OCI-LY1 (cell line): ENCODE measurements at regions not wholly inside any gene's neighbourhood (a gene's known extent, or its start where the extent isn't known, plus 50 kb on each side); places are given as distances from the start of the nearest gene placed in this dataset.
A peak's percentile ranks its signal among the peaks of the same experiment; 100 is the strongest.

Experiments
- H2AFZ ChIP-seq: fragments of 200-600 bp; sonication (generic), shearing (Covaris generic); 2 replicates; pipeline ENCODE4 v1.6.0; 2014; ENCODE audit warnings: antibody characterized with exemption, mild to moderate bottlenecking, low read length
- H3F3A ChIP-seq: fragments of 200-600 bp; sonication (generic), shearing (Covaris generic); 2 replicates; pipeline ENCODE4 v1.6.0; 2014; ENCODE audit warnings: mild to moderate bottlenecking, antibody characterized with exemption, low read length, moderate library complexity; ENCODE audit not compliant: insufficient read depth
- H3K27ac ChIP-seq: fragments of 200-600 bp; sonication (generic); 2 replicates; pipeline ENCODE4 v1.5.1; 2014; ENCODE audit warnings: low read length, mixed run types, mild to moderate bottlenecking, low read depth; ENCODE audit not compliant: poor library complexity, severe bottlenecking
- H3K27me3 ChIP-seq: fragments of 200-600 bp; sonication (generic); 2 replicates; pipeline ENCODE4 v1.6.0; 2014; ENCODE audit warnings: antibody characterized with exemption, mild to moderate bottlenecking, low read length, moderate library complexity; ENCODE audit not compliant: insufficient read depth
- H3K36me3 ChIP-seq: fragments of 200-600 bp; sonication (generic); 2 replicates; pipeline ENCODE4 v1.6.1; 2014; ENCODE audit warnings: mild to moderate bottlenecking, antibody characterized with exemption, low read length, moderate library complexity, mixed read lengths; ENCODE audit not compliant: insufficient read depth
- H3K4me1 ChIP-seq: fragments of 200-600 bp; sonication (generic); 2 replicates; pipeline ENCODE4 v1.5.1; 2014; ENCODE audit warnings: mild to moderate bottlenecking, low read length, moderate library complexity; ENCODE audit not compliant: insufficient read depth, severe bottlenecking
- H3K4me2 ChIP-seq: fragments of 200-600 bp; sonication (generic), shearing (Covaris generic); 2 replicates; pipeline ENCODE4 v1.6.1; 2014; ENCODE audit warnings: low read length
- H3K4me3 ChIP-seq: fragments of 200-600 bp; sonication (generic); 2 replicates; pipeline ENCODE4 v1.5.1; 2014; ENCODE audit warnings: low read length, low read depth, mild to moderate bottlenecking, mixed read lengths; ENCODE audit not compliant: poor library complexity, severe bottlenecking
- H3K79me2 ChIP-seq: fragments of 200-600 bp; shearing (Covaris generic); 2 replicates; pipeline ENCODE4 v1.6.1; 2016; ENCODE audit warnings: mixed run types, low read length, mixed read lengths; ENCODE audit not compliant: insufficient read depth
- H3K9ac ChIP-seq: fragments of 200-600 bp; sonication (generic), shearing (Covaris generic); 2 replicates; pipeline ENCODE4 v1.6.1; 2014; ENCODE audit warnings: mild to moderate bottlenecking, low read length, mixed read lengths
- H3K9me2 ChIP-seq: fragments of 200-600 bp; sonication (generic), shearing (Covaris generic); 2 replicates; pipeline ENCODE4 v1.6.1; 2014; ENCODE audit warnings: low read depth, mild to moderate bottlenecking, low read length, mixed read lengths
- H3K9me3 ChIP-seq: fragments of 200-600 bp; shearing (Covaris generic); 2 replicates; pipeline ENCODE4 v1.6.1; 2014; ENCODE audit warnings: low read length, mixed read lengths
- H4K20me1 ChIP-seq: fragments of 200-600 bp; sonication (generic), shearing (Covaris generic); 2 replicates; pipeline ENCODE4 v1.6.0; 2016; ENCODE audit warnings: mild to moderate bottlenecking, low read length; ENCODE audit not compliant: insufficient read depth
- CTCF ChIP-seq: fragments of 200-600 bp; sonication (generic), shearing (Covaris generic); IDR thresholded peaks from 2 replicates; pipeline ENCODE4 v1.5.1; 2017; ENCODE audit warnings: mild to moderate bottlenecking, antibody characterized with exemption, low read length, moderate library complexity, mixed read lengths
- EZH2 ChIP-seq: fragments of 200-600 bp; sonication (generic), shearing (Covaris generic); IDR thresholded peaks from 2 replicates; pipeline ENCODE4 v1.8.0; 2017; ENCODE audit warnings: borderline replicate concordance, mixed run types, mild to moderate bottlenecking, antibody characterized with exemption, low read length, moderate library complexity, mixed read lengths

DNA sequence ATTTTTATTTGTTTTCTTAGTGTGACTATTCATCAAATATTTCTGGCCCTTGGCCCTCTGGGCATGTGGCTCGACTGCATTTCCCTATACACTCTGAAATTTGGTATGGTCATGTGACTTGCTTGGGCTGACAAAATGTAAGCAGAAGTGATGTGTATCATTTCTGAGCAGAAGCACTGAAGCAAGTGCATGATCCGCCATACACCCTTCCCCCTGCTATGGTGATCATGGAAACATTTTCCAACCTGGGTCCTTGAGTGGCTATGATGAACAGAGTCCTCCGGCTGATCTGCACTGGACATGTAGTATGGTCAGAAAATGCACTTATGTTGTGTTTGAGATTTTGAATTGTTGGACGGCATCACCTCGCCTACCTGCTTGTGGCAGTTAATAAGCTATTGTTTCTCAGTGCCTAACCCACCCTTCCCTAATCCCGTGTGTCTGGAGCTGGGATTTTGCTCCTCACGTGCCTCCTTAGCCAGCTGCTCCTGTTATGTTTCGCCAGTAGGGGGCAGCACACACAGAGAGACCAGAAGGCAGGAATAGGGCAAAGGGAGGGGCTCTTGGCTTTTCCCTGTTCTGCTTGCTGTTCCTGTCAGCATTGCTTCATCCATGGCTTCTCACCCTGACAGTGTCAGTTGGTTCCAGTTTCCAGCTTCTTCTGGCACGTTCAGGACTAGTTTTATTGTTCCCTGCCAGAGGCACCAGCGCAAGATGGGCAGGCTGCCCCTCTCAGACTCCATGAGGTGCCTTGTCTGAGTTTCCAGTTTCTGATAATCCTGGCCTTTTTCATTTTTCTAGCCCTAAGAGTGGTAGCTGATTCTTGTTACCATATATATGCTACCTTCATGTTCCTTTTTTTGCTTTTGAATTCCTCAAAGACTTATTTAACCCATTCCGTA is 207.4 kb downstream of the ARL6IP6 start:
- no peaks in the 10 kb centered on the region for H3F3A ChIP-seq
- no peaks in the 10 kb centered on the region for H3K27me3 ChIP-seq
- H3K4me2 ChIP-seq: no peak overlapping the region
- H3K4me3 ChIP-seq: no peak overlapping the region
- no peak overlapping the region for H3K27ac ChIP-seq
- H3K9ac ChIP-seq: no peak overlapping the region
- no peaks in the 10 kb centered on the region for H3K9me2 ChIP-seq
- H3K9me3 ChIP-seq: no peaks in the 10 kb centered on the region
- no peak overlapping the region for H2AFZ ChIP-seq
- no peaks in the 10 kb centered on the region for H3K4me1 ChIP-seq
- H3K36me3 ChIP-seq: no peaks in the 10 kb centered on the region
- no peak for TF ChIP-seq EZH2
- peak; percentile 95 for TF ChIP-seq CTCF
- no peaks in the 10 kb centered on the region for H3K79me2 ChIP-seq
- no peaks in the 10 kb centered on the region for H4K20me1 ChIP-seq

- H3F3A ChIP-seq: no peaks in the 10 kb centered on the region
- H3K27ac ChIP-seq: no peak overlapping the region
- H3K27me3 ChIP-seq: no peaks in the 10 kb centered on the region
- H3K4me3 ChIP-seq: no peak overlapping the region
- no peaks in the 10 kb centered on the region for H3K4me1 ChIP-seq
- H3K36me3 ChIP-seq: no peaks in the 10 kb centered on the region
- TF ChIP-seq CTCF: no peak
- no peak for TF ChIP-seq EZH2
- H3K9ac ChIP-seq: no peak overlapping the region
- no peaks in the 10 kb centered on the region for H3K79me2 ChIP-seq
- H3K4me2 ChIP-seq: no peak overlapping the region
- H4K20me1 ChIP-seq: no peaks in the 10 kb centered on the region
- H2AFZ ChIP-seq: no peak overlapping the region
- H3K9me2 ChIP-seq: no peaks in the 10 kb centered on the region
- no peaks in the 10 kb centered on the region for H3K9me3 ChIP-seq
Observed at GRCh38 chr2:152924722-152925121, 206.3 kb downstream of the ARL6IP6 start.

DNA sequence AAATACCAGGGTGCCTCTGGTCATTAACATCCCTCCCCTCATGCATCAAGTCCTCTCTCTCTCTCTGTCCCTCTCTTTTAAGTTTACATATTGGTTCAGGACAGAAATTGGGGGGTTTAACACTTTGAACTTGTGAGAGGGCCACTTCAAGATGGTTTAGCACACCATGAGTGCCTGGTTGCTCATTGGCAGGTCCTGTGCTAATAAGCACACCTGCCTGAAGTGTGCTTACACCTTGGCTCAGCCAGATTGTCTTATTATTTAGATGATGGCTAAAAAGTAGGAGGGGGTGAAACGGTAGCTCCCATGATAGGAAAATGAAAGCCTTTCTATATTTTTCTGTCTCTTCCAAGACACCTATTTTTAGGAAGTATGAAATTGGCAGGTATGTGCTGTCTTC is 205.8 kb downstream of the ARL6IP6 start:
- TF ChIP-seq EZH2 (no peak), CTCF (no peak)
- no peaks in the 10 kb centered on the region for H3K79me2 ChIP-seq

More for the DNA sequence above, 205.8 kb downstream of the ARL6IP6 start:
- H3K4me3 ChIP-seq: no peak overlapping the region
- no peak overlapping the region for H2AFZ ChIP-seq
- H3K27ac ChIP-seq: no peak overlapping the region
- H3K4me2 ChIP-seq: no peak overlapping the region
- no peak overlapping the region for H3K9ac ChIP-seq
- H3K27me3 ChIP-seq: no peaks in the 10 kb centered on the region
- H3K9me3 ChIP-seq: no peaks in the 10 kb centered on the region
- no peaks in the 10 kb centered on the region for H4K20me1 ChIP-seq
- H3K9me2 ChIP-seq: no peaks in the 10 kb centered on the region
- no peaks in the 10 kb centered on the region for H3F3A ChIP-seq
- no peaks in the 10 kb centered on the region for H3K36me3 ChIP-seq
- H3K4me1 ChIP-seq: no peaks in the 10 kb centered on the region
